Upper lobe of left lung (tissue), 6 donors: ENCODE measurements at regions not wholly inside any gene's neighbourhood (a gene's known extent, or its start where the extent isn't known, plus 50 kb on each side); places are given as distances from the start of the nearest gene placed in this dataset.

Experiments used
- ATAC-seq, 2 donors: fragments of 200-7000 bp; cut with Tn5 transposase; one replicate each; pipeline ENCODE4 v1.9.1; 2022; ENCODE audit warnings: mild to moderate bottlenecking in 2 of 2, moderate library complexity in 2 of 2; ENCODE audit not compliant: low FRiP score in 2 of 2
- DNase-seq, 2 donors: peaks; one replicate each; pipeline ENCODE4 v3.0.0-alpha.2; 2019 to 2020
- H3K27ac ChIP-seq, 4 donors: fragments of 200-600 bp; sonication (generic); one replicate each; pipeline ENCODE4 v1.5.1; 2016 to 2019
- H3K27me3 ChIP-seq, 4 donors: fragments of 200-600 bp; sonication (generic); one replicate each; pipeline ENCODE4 v1.5.1; 2017 to 2019
- H3K36me3 ChIP-seq, 4 donors: fragments of 200-600 bp; sonication (generic); one replicate each; pipeline ENCODE4 v1.5.1; 2016 to 2019
- H3K4me1 ChIP-seq, 4 donors: fragments of 200-600 bp; sonication (generic); one replicate each; pipeline ENCODE4 v1.5.1; 2018 to 2019
- H3K4me3 ChIP-seq, 4 donors: fragments of 200-600 bp; sonication (generic); one replicate each; pipeline ENCODE4 v1.5.1; 2017 to 2019; ENCODE audit warnings: mild to moderate bottlenecking in 2 of 4, moderate library complexity in 1 of 4
- H3K9me3 ChIP-seq, 4 donors: fragments of 200-600 bp; sonication (generic); one replicate each; pipeline ENCODE4 v1.5.1; 2018 to 2019
- CTCF ChIP-seq, 6 experiments: fragments of 450-650 bp in 4 of 6; fragments of 200-600 bp in 2 of 6; sonication (generic) in 2 of 6; IDR thresholded peaks; one replicate each; pipeline ENCODE4 v1.5.1; 2016 to 2019; ENCODE audit warnings: antibody characterized with exemption in 6 of 6
- EP300 ChIP-seq, 4 donors: sonication (generic); formaldehyde crosslinking; IDR thresholded peaks; one replicate each; pipeline ENCODE4 v1.5.1; 2017; ENCODE audit warnings: antibody characterized with exemption in 4 of 4, control low read depth in 2 of 4
- POLR2A ChIP-seq, 4 donors: fragments of 450-650 bp; IDR thresholded peaks; one replicate each; pipeline ENCODE4 v1.5.1; 2016 to 2017; ENCODE audit warnings: antibody characterized with exemption in 4 of 4, mild to moderate bottlenecking in 2 of 4
- POLR2AphosphoS5 ChIP-seq, 2 donors: sonication (generic); formaldehyde crosslinking; IDR thresholded peaks; one replicate each; pipeline ENCODE4 v1.5.1; 2017; ENCODE audit warnings: antibody characterized with exemption in 2 of 2
- WGBS, 2 donors: methylation state at CpG; one replicate each; pipeline ENCODE4 v1.1.5; 2017 to 2018; 5-methylcytosine and 5-hydroxymethylcytosine counted together
- donor health status: DM: no; HTN: no; CAD: no; lungs with moderate emphysema.
- donor health status: DM: no; HTN: yes; CAD: no; lungs with severe emphysema.

GRCh38 chr9:23431459-23431858, 394.6 kb downstream of the ELAVL2 start:
- H3K27me3 ChIP-seq: no peaks in the 10 kb centered on the region
- H3K4me1 ChIP-seq: no peaks in the 10 kb centered on the region
- DNase-seq: no peak
- ATAC-seq: no peak
- H3K9me3 ChIP-seq: no peaks in the 10 kb centered on the region
- H3K27ac ChIP-seq: no peak overlapping the region
- no peaks in the 10 kb centered on the region for H3K36me3 ChIP-seq
- TF ChIP-seq EP300 (IDR thresholded peaks at IDR 0.05): no peak
- no peak for TF ChIP-seq POLR2AphosphoS5 (IDR thresholded peaks at IDR 0.05)
- TF ChIP-seq POLR2A (IDR thresholded peaks at IDR 0.05): no peak
- TF ChIP-seq CTCF (IDR thresholded peaks at IDR 0.05): no peak
- H3K4me3 ChIP-seq: no peak overlapping the region
- WGBS, 2 donors: 84 to 85% methylated on average over 5 of the region's 5 CpGs

- WGBS, 2 donors: 86% methylated on average over 4 of the region's 4 CpGs
- DNase-seq: no peak
- H3K4me1 ChIP-seq: no peaks in the 10 kb centered on the region
- H3K9me3 ChIP-seq: no peaks in the 10 kb centered on the region
- H3K27me3 ChIP-seq: no peaks in the 10 kb centered on the region
- TF ChIP-seq CTCF (IDR thresholded peaks at IDR 0.05): no peak
- H3K27ac ChIP-seq: no peak overlapping the region
- no peak for ATAC-seq
- no peak overlapping the region for H3K4me3 ChIP-seq
- H3K36me3 ChIP-seq: no peaks in the 10 kb centered on the region
Observed at GRCh38 chr9:23434654-23435053, 391.4 kb downstream of the ELAVL2 start.

- Histone ChIP-seq H3K27me3 (no peaks in the 10 kb centered on the region), H3K36me3 (no peaks in the 10 kb centered on the region), H3K4me3 (no peak overlapping the region), H3K27ac (no peak overlapping the region), H3K4me1 (no peaks in the 10 kb centered on the region), H3K9me3 (no peaks in the 10 kb centered on the region)
- 66 to 67% methylated on average over 9 of the region's 9 CpGs for WGBS, 2 donors
- ATAC-seq (no peak), DNase-seq (no peak)
- no peak for TF ChIP-seq POLR2A (IDR thresholded peaks at IDR 0.05)
- no peak for TF ChIP-seq CTCF (IDR thresholded peaks at IDR 0.05)
- no peak for TF ChIP-seq POLR2AphosphoS5 (IDR thresholded peaks at IDR 0.05)
- no peak for TF ChIP-seq EP300 (IDR thresholded peaks at IDR 0.05)
Observed at GRCh38 chr9:23438299-23438907, 387.6 kb downstream of the ELAVL2 start.

GRCh38 chr9:23441275-23441674, 384.8 kb downstream of the ELAVL2 start:
- H3K4me1 ChIP-seq: no peaks in the 10 kb centered on the region
- WGBS, 2 donors: 92 to 96% methylated on average over 6 of the region's 6 CpGs
- H3K27me3 ChIP-seq: no peaks in the 10 kb centered on the region
- DNase-seq: no peak
- H3K27ac ChIP-seq: no peak overlapping the region
- no peak for TF ChIP-seq EP300 (IDR thresholded peaks at IDR 0.05)
- no peak for TF ChIP-seq CTCF (IDR thresholded peaks at IDR 0.05)
- no peak for TF ChIP-seq POLR2A (IDR thresholded peaks at IDR 0.05)
- TF ChIP-seq POLR2AphosphoS5 (IDR thresholded peaks at IDR 0.05): no peak
- H3K9me3 ChIP-seq: no peaks in the 10 kb centered on the region
- no peak for ATAC-seq
- H3K4me3 ChIP-seq: no peak overlapping the region
- H3K36me3 ChIP-seq: no peaks in the 10 kb centered on the region

- no peak for DNase-seq
- ATAC-seq: no peak
- no peak for TF ChIP-seq POLR2AphosphoS5 (IDR thresholded peaks at IDR 0.05)
- TF ChIP-seq EP300 (IDR thresholded peaks at IDR 0.05): no peak
- TF ChIP-seq POLR2A (IDR thresholded peaks at IDR 0.05): no peak
- TF ChIP-seq CTCF (IDR thresholded peaks at IDR 0.05): no peak
Observed at GRCh38 chr9:23444658-23445057, 381.4 kb downstream of the ELAVL2 start.

More at GRCh38 chr9:23444658-23445057, 381.4 kb downstream of the ELAVL2 start:
- Histone ChIP-seq H3K4me3 (no peak overlapping the region), H3K4me1 (no peaks in the 10 kb centered on the region), H3K27ac (no peak overlapping the region), H3K27me3 (no peaks in the 10 kb centered on the region), H3K36me3 (no peaks in the 10 kb centered on the region), H3K9me3 (no peaks in the 10 kb centered on the region)
- 45 to 53% methylated on average over 2 of the region's 2 CpGs for WGBS, 2 donors
